Stimulated activated CD4-positive, alpha-beta T cell treated with anti-CD3 and anti-CD28 coated beads, Interleukin-12 subunit alpha, Interleukin-12 subunit beta, amount 100 ng/mL, for 4 hours (primary cell): ENCODE measurements at regions not wholly inside any gene's neighbourhood (a gene's known extent, or its start where the extent isn't known, plus 50 kb on each side); places are given as distances from the start of the nearest gene placed in this dataset.

Source experiments
- DNase-seq: peaks from one replicate; pipeline ENCODE4 v3.0.0-alpha.2; 2020

DNA sequence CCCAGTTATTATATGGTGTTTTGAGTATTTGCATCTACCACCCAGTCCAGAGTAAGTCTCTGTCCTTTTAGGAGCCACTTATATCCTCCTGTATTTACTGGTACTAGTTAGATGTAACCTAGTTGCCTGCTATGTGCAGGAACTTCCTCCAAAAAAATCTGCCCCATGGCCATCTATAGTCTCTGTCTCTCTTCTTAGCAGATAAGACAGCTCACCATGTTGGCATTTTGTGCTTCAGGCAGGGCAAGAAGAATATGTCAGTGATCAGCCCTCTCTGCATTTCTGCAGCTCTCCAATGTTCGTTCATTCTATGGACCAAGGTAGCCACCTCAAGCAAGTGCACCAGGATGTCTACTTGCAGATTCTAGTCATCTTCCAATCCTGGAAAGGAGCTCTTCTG lies 446.5 kb downstream of the TLE1 start:
- DNase-seq, result no peak

DNA sequence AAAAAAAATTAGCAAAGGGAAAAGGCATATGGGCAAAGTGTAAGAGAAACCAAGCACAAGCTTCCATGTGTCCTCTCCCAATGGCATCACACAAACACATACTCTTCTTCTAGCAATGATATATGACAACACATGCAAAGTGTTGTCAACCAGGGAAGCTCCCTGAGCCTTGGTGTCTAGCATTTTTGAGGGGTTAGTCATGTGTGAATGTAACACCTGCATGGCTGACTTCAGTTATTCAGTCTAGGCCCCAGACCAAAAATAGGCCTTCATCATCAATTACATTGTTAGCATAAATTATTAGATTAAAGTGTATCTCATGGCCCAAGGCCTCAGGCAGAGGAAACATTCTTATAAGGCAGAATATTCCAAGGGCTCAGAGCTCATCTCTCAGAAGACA lies 450.0 kb downstream of the TLE1 start:
- DNase-seq, result no peak

DNA sequence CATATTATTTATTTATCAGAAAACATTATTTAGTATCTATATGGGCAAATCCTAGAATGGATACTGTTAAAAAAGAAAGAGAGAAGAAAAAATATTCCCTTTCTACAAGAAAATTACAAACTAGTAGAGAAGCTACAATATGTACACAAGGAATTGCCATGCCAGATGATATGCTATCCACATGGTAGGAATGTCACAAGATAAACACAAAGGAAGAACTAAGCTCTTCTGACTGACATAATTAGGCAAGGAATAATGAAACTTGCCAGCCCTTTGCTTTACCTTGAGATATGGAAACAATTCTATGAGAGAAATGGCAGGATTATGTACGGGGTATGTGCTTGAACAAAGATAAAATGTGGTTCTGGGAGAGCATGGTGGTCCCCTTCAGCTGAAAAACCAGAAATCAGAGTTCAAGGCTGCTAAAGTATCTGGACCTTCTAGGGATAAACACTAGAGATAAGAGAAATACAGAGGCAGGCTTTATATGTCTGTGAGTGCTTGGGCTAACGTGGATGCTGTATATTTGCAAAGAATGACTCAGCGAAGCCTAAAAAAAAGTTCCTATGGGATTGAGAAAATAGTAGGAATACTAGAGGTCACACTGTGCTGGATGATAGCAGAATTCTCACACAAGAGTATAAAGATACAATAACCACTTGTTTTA lies 451.6 kb downstream of the TLE1 start:
- DNase-seq, result no peak

DNA sequence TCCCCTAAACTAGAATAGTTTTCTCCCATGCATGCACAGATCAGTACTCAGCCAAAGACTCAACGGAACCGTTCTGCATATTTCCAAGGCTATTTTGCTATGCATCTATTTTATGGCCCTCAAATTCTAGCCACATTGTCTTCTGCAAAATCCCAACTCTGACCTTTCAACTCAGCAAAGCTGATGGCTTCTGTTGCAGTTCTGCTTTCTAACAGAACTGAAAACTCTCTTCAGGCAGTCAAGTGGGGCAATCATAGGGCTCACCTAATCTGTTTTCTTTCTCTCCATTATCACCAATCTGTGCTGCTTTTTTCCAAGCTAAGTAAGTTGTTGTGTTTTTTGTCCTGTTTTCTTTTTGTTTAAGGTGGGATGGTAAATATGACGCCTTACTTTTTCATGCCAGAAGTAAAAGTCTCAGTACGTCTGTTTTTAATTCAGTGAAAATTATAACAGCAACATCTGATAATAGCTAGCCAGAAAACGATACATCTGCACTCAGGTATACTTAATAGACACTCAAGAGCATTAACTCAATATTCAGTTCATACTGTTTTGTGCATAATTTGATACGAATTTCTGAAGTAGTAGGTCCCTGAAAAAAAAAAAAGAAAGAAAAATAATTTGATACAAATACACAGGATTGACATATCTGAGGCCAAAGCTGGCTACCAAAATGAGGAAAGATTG lies 454.3 kb downstream of the TLE1 start:
- no peak for DNase-seq

DNA sequence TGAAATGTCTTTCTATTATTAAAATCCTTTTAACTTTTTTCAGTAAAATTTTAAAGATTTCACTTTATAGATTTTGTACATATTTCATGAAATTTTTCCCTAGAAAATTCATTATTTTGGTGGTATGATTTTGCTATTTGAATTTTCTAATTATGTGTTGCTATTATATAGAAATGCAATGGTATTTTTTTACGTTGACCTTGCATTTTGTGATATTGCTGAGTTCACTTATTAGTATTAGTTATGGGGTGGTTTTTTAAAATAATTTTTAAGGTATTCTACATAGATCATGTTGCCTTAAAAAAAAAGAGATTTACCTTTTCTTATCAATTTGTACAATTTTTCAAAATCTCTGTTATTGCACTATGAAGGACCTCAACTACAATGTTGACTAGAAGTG lies 458.3 kb downstream of the TLE1 start:
- DNase-seq, result no peak

DNA sequence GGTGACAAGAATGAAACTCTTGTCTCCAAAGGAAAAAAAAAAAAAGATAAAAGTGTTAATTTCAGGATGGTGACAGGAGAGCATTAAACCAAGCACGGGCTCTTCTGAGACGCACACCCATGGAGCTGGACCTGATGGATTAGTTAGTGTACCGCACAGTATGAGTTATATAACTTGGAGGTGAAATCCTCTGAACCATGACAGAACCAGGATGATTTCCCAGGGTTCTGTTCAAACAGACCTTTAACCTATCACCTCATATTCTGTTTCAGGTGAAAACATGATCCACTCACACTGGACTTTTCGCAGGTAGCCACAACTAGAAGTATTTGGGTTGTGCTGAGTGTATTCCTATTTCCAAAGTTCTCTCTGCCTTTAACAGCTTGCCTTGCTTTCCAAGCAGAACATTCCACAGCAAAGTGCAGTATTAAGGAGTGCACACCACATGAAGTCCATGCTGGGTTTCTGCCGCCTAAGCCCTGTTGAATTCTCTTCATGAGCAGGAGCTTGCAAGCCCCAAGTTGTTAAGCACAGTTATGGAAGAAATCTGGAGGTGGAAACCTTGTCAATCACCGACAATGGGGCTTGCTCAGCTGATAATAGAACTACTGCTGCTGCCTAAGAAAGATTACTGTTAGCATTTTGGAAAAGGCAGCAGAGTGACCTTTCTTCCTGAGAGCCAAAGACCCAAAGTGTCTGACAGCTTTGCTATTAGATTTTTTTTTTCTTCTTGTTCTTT lies 461.7 kb downstream of the TLE1 start:
- no peak for DNase-seq

DNA sequence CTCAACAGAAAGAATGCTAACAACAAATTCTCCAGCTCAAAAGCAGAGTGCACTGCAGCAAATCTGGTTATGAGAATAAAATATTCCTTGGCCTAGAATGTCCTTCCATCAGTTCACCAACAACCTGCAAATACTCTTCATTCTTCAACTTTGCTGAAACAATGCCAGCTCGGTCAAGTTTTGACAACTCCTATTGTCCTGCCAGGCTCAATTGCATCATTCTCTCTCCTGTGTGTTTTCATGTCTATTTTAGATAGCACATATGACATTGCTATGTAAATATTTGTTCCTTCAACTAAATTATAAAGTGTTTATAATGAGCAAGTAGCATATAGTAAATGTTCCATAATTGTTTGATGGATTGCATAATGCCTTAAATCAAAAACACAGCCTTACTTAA lies 463.8 kb downstream of the TLE1 start:
- no peak for DNase-seq

DNA sequence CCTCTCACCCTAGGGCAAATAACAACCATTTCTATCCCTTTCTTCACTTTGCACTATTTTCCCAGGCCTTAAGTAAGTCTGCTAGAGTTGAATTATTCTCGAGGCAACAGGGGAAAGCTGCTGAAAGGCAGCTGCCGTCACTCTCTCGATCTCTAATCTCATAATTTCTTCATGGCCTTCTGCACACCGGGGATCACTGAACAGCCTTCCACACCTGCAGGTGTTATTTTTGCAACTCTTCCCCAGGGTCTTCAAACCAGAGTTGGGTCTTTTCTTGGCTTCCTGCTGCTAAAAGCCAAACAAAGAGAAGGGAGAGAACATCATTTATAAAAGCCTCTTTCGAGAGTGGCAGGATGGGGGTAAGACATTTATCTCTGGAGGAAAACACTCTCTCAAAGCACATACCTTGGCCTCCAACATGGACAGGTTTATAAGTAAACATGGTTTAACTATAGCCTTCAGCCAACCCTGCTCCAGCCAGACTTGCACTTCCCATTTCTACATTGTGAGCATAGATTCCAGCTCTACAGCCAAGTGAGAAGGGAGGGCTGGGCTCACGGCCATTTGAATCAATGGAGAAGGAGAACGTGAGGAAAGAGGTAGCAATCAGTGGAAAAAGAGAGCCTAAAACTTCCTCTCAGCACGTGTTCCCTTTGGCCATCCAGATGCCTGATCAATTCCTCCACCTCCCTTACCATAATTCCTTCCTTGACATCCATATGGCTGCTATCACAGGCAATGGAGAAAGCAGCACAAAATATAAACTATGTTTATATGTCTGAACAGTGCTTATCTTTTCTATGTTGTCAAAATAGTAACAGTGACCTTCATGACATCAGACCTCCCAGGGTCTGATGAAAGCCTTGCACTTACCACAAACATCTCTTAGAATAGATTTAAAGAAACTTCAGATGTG lies 464.9 kb downstream of the TLE1 start:
- DNase-seq, result no peak

DNA sequence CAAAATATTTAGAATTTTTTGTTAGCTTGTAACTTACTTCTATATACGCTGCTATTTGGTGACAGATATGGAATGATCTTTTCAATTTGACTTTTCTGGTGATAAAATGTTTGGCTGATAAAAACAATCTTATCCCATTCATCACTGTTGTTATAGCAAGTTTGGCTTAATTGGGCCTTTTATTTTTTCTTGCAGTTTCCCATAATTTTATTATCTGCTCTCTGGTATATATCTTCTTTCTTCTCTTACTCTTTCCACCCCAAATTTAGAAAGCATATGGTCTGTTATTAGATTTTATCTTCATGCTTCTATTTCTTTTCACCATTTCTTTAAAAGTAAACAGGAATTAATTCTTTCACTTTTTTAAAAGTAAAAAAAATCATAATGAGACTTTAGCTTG lies 474.4 kb downstream of the TLE1 start:
- no peak for DNase-seq

DNA sequence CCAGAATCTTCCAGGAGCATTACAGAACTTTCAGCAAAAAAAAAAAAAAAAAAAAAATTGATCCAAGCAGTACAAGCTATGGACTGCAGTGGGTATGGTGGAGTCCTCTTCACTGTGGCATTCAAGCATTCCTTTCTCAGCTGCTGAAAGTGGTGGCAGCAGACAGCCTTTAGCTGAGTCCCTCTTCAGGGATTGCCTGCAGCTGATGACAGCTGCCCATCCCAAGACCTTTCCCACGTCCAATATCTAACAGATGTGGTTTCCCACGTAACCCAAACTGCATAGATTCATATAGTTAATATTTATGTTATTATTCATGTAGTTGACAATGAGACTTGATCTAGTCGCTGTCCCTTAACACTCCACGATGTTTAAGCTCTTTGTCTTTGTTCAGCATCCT lies 475.9 kb downstream of the TLE1 start:
- DNase-seq, result no peak

DNA sequence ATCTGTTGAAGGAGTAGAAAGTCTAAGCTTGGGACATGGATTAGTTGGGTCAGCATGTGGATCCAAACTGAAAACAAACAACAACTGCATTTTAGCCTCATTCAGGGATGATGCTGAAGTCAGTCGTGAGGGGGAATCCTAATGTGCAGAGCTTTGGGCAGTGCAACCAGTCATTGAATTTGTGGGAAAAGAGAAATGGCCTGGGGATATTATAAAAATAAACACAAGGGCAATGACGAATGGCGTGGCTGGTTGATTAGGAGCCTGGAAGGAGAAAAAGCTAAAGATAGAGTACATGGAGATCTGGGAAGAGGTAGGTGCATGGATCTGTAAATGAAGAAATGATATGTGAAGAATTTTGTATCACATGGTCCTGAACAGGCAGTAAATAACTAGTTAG lies 477.6 kb downstream of the TLE1 start:
- no peak for DNase-seq

DNA sequence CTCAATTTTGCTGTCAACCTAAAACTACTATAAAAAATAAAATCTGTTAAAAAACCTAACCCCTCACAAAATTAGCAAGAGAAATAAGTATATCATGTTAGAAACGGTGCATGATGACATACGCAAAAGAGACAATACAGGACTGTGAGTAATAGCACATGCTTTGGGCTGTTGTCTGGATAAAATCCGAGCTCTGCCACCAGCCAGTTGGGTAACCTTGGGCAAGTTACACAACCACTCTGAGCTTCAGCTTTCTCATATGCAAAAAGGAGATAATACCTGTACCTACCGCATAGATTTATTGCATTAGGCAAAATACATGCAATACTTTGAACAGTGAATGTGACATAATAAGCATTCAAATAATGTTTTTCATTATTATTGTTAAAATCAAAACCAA lies 481.7 kb downstream of the TLE1 start:
- no peak for DNase-seq

DNA sequence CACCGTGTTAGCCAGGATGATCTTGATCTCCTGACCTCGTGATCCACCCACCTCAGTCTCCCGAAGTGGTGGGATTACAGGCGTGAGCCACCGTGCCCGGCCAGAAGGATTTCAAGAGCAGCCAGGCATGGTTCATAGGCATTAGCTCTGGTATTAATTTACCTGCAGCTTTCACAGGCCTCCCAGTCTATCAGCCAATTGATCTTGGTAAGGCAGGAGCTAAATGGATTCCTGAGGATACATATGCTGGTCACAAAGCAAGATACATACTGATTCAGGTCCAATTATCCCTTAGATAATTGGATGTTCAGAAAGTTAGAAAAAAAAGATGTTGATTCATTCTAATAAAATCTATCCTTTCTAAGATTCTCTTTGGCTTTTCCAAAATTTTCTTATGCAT lies 487.1 kb downstream of the TLE1 start:
- no peak for DNase-seq

DNA sequence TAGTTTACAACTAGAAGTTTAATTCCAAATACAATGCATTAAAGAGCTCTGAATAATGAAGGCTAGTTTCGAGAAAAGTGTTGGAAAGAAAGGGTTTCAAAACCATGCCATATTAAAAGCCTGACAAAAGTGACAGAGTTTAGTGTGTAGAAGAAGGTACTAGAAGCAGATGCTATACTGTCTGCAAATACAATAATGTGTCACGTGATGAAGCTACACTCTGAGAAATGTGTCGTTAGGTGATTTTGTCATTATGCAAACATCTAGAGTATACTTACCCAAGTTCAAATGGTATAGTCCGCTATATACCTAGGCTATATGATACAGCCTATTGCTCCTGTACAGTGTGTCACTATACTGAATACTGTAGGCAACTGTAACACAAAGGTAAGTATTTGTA lies 494.1 kb downstream of the TLE1 start:
- DNase-seq, result no peak

DNA sequence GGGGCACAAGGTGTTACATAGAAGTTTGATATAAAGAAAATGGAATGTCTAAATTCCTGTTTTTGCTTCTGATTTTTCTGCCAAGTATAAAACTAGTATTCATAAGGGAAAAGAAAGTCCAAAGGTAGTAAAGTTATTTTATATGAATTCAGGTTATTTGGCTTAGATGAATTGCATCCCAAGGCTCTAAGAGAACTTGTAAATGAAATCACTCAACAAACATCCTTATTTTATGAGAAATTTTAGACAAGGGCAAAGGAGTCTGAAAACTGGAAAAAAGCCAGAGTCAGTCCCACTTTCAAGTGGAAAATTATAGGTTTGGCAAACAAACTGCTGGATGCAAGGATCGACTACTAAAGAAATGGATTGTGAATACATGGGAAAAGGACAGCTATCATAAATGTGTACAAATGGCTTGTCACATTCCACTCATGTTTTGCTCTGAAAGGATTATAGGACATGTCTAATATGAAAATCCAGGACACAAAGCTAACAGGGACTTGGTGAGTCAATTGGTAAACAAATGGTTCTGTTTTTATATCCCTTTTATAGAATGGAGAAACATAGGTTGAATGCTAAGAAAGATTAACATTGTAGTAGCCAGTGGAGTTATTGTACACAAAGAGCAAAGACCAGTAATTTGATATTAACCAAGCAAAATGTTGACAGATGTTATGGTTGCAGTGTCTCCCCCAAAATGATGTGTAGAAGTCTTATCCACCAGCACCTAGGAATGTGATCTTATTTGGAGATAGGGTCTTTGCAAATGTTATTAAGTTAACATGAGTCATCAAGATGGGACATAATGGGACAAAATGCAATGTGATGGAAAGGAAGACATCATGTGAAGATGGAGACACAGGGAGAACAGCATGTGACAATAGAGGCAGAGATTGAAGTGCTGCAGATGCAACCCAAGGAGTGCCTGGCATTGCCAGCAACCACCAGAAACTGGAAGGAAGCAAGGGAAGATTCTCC lies 495.7 kb downstream of the TLE1 start:
- no peak for DNase-seq

DNA sequence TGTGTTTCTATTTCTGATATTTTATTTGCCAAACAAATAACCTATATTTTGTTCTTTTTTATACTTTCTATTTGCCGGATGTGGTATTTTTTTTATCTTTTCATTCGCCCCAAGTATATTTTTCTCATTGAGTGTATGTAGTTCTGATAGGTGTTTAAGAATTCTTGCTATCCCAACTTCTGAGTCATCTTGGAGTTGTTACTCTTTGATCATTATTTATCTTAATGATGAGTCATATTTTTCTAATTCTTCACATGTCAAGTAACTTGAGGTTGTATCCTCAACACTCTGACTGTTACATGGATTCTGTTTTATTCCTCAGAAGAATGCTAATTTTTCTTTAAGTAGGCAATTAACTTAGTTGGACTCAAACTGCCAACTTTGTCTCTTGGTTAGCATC lies 498.1 kb downstream of the TLE1 start:
- no peak for DNase-seq

DNA sequence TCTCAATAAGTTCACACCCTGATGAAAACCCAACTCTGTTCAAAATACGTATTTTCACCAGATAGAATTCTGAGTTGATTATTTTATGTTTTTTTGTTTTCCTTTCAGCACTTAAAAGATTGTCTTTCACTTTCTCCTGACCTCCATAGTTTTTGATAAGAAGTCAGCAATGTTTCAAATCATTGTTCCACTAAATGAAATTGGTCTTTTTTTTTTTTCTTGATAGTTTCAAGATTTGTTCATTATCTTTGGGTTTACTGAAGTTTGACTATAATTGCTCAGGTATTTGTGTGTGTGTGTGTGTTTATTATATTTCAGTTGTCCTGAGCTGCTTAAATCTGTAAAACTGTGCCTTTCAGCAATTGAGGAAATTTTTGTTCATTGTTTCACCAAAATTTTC lies 498.7 kb downstream of the TLE1 start:
- no peak for DNase-seq

DNA sequence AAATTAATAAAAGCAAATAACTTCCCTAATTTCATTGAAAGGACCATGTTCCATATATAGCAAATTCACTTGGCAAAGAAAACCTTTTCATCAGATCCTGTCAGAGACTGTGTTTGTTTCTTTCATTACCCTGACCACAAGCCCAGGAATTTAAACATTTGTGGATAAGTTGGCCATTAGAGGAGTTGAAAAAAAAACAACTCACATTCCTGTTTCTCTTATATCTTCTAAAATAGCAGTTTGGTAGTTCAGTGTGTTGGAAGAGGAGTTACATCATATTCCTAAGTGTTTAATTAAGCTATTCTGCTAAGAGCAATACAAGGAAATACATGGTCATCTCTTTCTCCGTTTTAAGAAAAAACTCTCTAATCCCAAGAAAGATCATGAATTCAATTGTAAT lies 505.6 kb downstream of the TLE1 start:
- no peak for DNase-seq

DNA sequence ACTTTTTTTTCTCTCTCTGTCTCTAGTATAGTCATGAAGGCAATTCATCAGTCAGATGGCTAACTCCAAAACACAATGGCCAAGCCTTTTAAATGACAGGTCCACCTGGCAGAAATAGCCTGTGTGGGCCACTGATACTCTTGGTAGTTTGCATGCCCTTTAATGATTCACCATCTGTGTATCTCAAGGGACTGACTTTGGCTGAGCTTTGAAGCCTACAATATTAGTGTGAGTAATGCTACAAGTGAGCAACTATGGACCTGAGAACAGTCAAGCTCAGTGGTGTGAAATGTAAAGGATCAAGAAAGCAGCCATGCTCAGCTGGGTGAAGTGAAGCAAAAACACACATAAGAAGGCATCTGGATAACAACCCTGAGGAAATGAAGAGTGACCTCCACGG lies 506.9 kb downstream of the TLE1 start:
- no peak for DNase-seq

DNA sequence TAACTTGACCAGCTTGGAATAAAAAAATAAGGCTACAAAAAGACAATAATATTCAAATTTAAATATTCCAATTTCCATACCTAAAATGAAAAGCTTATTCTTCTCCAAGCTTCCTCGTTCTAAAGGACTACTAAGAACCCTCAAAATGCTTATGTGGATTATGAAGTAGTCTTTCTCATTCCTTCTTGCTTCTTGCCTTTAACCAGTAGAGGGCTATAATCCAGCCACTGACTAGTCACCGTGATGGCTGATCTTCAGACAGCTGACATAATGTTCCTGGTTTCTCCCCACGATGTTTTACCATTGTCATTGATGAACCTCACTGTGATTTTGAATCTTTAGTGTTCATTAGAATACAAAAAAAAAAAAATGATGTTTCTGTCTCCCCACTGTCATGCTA lies 515.3 kb downstream of the TLE1 start:
- no peak for DNase-seq

DNA sequence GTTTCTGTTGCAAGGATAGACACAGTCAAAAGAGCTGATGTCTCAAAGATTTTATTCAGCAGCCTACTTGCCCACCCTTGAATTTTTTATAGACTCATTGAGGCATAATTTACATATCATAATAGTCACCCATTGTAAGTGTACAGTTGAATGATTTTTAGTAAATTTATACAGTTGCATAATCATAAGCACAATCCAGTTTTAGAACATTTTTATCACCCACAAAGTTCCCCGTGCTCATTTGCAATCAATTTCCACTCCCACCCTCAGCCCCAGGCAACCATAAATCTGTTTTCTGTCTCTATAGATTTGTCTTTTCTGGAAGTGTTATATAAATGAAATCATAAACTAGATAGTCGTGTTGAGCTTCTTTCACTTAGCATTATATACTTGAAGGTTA lies 517.7 kb downstream of the TLE1 start:
- DNase-seq, result no peak

DNA sequence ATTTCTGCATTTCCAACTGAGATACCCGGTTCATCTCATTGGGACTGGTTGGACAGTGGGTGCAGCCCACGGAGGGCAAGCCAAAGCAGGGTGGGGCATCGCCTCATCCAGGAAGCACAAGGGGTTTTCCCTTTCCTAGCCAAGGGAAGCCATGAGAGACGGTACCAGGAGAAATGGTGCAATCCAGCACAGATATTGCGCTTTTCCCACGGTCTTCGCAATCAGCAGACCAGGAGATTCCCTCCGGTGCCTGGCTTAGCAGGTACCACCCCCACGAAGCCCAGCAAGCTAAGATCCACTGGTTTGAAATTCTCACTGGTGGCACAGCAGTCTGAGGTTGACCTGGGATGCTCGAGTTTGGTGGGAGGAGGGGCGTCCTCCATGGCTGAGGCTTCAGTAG lies 527.0 kb downstream of the TLE1 start:
- no peak for DNase-seq
